ENCODE measurements at regions not wholly inside any gene's neighbourhood (a gene's known extent, or its start where the extent isn't known, plus 50 kb on each side); places are given as distances from the start of the nearest gene placed in this dataset.
"Not testable (repeated sequence)": the region's sequence is repeated elsewhere in the genome, so short reads cannot be mapped to it uniquely, and the experiment has no call there.

GRCh38 chr15:99466701-99467337, 99.0 kb upstream of the MEF2A start:
- no peaks in the 10 kb centered on the region for H3K27me3 ChIP-seq
- no peaks in the 10 kb centered on the region for H4K20me1 ChIP-seq (ENCODE audit: insufficient read depth, poor library complexity, severe bottlenecking)
- DNase-seq (ENCODE audit: low spot score) = no peak
- H3K79me2 ChIP-seq = no peaks in the 10 kb centered on the region
- no peaks in the 10 kb centered on the region for H3K4me1 ChIP-seq (ENCODE audit: insufficient read depth)
- no peaks in the 10 kb centered on the region for H3K9me3 ChIP-seq (ENCODE audit: low read depth)
- 92% methylated on average over 18 of the region's 18 CpGs for WGBS (ENCODE audit: low lambda C conversion rate, missing lambda C conversion rate)
- no peak overlapping the region for H3K27ac ChIP-seq
- no peak overlapping the region for H2AFZ ChIP-seq
- no peak overlapping the region for H3K4me3 ChIP-seq
- H3K9me2 ChIP-seq (replicated peaks; ENCODE audit: insufficient read depth) = no peaks in the 10 kb centered on the region
- no peak for TF ChIP-seq EZH2 (IDR thresholded peaks at IDR 0.05; ENCODE audit: borderline replicate concordance)
- TF ChIP-seq EZH2phosphoT487 (IDR thresholded peaks at IDR 0.05; ENCODE audit: low read depth, severe bottlenecking, unreplicated experiment) = no peak
- TF ChIP-seq CTCF (IDR thresholded peaks at IDR 0.05; ENCODE audit: poor library complexity) = no peak
- H3K36me3 ChIP-seq (replicated peaks; ENCODE audit: insufficient read depth, low read depth) = no peaks in the 10 kb centered on the region
- H3K4me2 ChIP-seq = no peak overlapping the region

- no peak overlapping the region for H3K27ac ChIP-seq
- 95% methylated on average over 14 of the region's 14 CpGs for WGBS (ENCODE audit: low lambda C conversion rate, missing lambda C conversion rate)
These were observed 98.5 kb upstream of the MEF2A start for GRCh38 chr15:99467338-99467720.

GRCh38 chr15:99467853-99468464, 97.8 kb upstream of the MEF2A start:
- Histone ChIP-seq H3K79me2 (no peaks in the 10 kb centered on the region), H3K36me3 (replicated peaks; ENCODE audit: insufficient read depth, low read depth) (no peaks in the 10 kb centered on the region), H3K27me3 (no peaks in the 10 kb centered on the region), H3K4me2 (no peak overlapping the region), H3K4me1 (ENCODE audit: insufficient read depth) (no peaks in the 10 kb centered on the region), H3K27ac (no peak overlapping the region), H2AFZ (no peak overlapping the region), H3K4me3 (no peak overlapping the region), H4K20me1 (ENCODE audit: insufficient read depth, poor library complexity, severe bottlenecking) (no peaks in the 10 kb centered on the region), H3K9me3 (ENCODE audit: low read depth) (no peaks in the 10 kb centered on the region), H3K9me2 (replicated peaks; ENCODE audit: insufficient read depth) (no peaks in the 10 kb centered on the region)
- 79% methylated on average over 4 of the region's 4 CpGs for WGBS (ENCODE audit: low lambda C conversion rate, missing lambda C conversion rate)
- no peak for TF ChIP-seq EZH2 (IDR thresholded peaks at IDR 0.05; ENCODE audit: borderline replicate concordance)
- TF ChIP-seq EZH2phosphoT487 (IDR thresholded peaks at IDR 0.05; ENCODE audit: low read depth, severe bottlenecking, unreplicated experiment) = no peak
- no peak for TF ChIP-seq CTCF (IDR thresholded peaks at IDR 0.05; ENCODE audit: poor library complexity)
- no peak for DNase-seq (ENCODE audit: low spot score)

More at GRCh38 chr15:99467338-99467720, 98.5 kb upstream of the MEF2A start:
- no peaks in the 10 kb centered on the region for H3K27me3 ChIP-seq
- H3K9me2 ChIP-seq (replicated peaks; ENCODE audit: insufficient read depth) = no peaks in the 10 kb centered on the region
- H4K20me1 ChIP-seq (ENCODE audit: insufficient read depth, poor library complexity, severe bottlenecking) = no peaks in the 10 kb centered on the region
- no peaks in the 10 kb centered on the region for H3K36me3 ChIP-seq (replicated peaks; ENCODE audit: insufficient read depth, low read depth)
- H3K79me2 ChIP-seq = no peaks in the 10 kb centered on the region
- no peak overlapping the region for H3K4me2 ChIP-seq
- TF ChIP-seq EZH2 (IDR thresholded peaks at IDR 0.05; ENCODE audit: borderline replicate concordance) = no peak
- TF ChIP-seq CTCF (IDR thresholded peaks at IDR 0.05; ENCODE audit: poor library complexity) = no peak
- no peak for TF ChIP-seq EZH2phosphoT487 (IDR thresholded peaks at IDR 0.05; ENCODE audit: low read depth, severe bottlenecking, unreplicated experiment)
- DNase-seq (ENCODE audit: low spot score) = no peak
- H3K4me1 ChIP-seq (ENCODE audit: insufficient read depth) = no peaks in the 10 kb centered on the region
- H3K9me3 ChIP-seq (ENCODE audit: low read depth) = no peaks in the 10 kb centered on the region
- no peak overlapping the region for H3K4me3 ChIP-seq
- H2AFZ ChIP-seq = no peak overlapping the region

- H3K4me3 ChIP-seq; H3K9me3 ChIP-seq (ENCODE audit: low read depth); H3K4me1 ChIP-seq (ENCODE audit: insufficient read depth); H3K27ac ChIP-seq; H3K36me3 ChIP-seq (replicated peaks; ENCODE audit: insufficient read depth, low read depth); DNase-seq (ENCODE audit: low spot score); H3K9me2 ChIP-seq (replicated peaks; ENCODE audit: insufficient read depth); H2AFZ ChIP-seq; H3K27me3 ChIP-seq; H3K79me2 ChIP-seq; H4K20me1 ChIP-seq (ENCODE audit: insufficient read depth, poor library complexity, severe bottlenecking); H3K4me2 ChIP-seq: not testable (repeated sequence)
- WGBS (ENCODE audit: low lambda C conversion rate, missing lambda C conversion rate) = 89% methylated on average over 3 of the region's 3 CpGs
These were observed 95.6 kb upstream of the MEF2A start for GRCh38 chr15:99470204-99470603.
